Pancreas (tissue), 10 donors: ENCODE measurements at regions not wholly inside any gene's neighbourhood (a gene's known extent, or its start where the extent isn't known, plus 50 kb on each side); places are given as distances from the start of the nearest gene placed in this dataset.

Experiments used
- ATAC-seq, 4 donors: fragments of 200-7000 bp; cut with Tn5 transposase; one replicate each; pipeline versions ENCODE4 v1.8.0 to v1.9.1; 2020; ENCODE audit warnings: mild to moderate bottlenecking in 4 of 4, moderate library complexity in 4 of 4
- DNase-seq, 6 donors: peaks; one replicate each; pipeline ENCODE4 v3.0.0-alpha.2; 2020
- FAIRE-seq: peaks from 2 replicates; lab custom pipeline; 2012; peaks lifted over from hg19 to GRCh38; lab: Jason Lieb, UNC
- H3K27ac ChIP-seq, 4 donors: fragments of 200-600 bp; sonication (generic); 1 replicate in 3 of 4; 2 replicates in 1 of 4; pipeline versions ENCODE4 v1.5.0 to v1.8.0; 2020
- H3K27me3 ChIP-seq, 4 donors: fragments of 200-600 bp; one replicate each; pipeline ENCODE4 v1.8.0; 2021
- H3K36me3 ChIP-seq, 3 donors: fragments of 200-600 bp; sonication (generic) in 1 of 3; one replicate each; pipeline versions ENCODE4 v1.5.0 to v1.8.0; 2020 to 2021
- H3K4me1 ChIP-seq, 3 donors: fragments of 200-600 bp; one replicate each; pipeline ENCODE4 v1.8.0; 2021
- H3K4me3 ChIP-seq, 4 donors: fragments of 200-600 bp; sonication (generic) in 2 of 4; one replicate each; pipeline versions ENCODE4 v1.5.0 to v1.8.0; 2020 to 2021
- H3K9me3 ChIP-seq, 4 donors: fragments of 200-600 bp; one replicate each; pipeline ENCODE4 v1.8.0; 2021
- CTCF ChIP-seq, 4 donors: fragments of 200-600 bp; sonication (generic) in 3 of 4; IDR thresholded peaks; one replicate each; pipeline versions ENCODE4 v1.5.0 to v1.8.0; 2021; ENCODE audit warnings: antibody characterized with exemption in 4 of 4
- WGBS, 2 donors: extraction: QIAGEN DNeasy Blood & Tissue Kit; methylation state at CpG; one replicate each; pipeline ENCODE4 v1.1.7; 2013; 5-methylcytosine and 5-hydroxymethylcytosine counted together
- intact Hi-C, 3 donors: fragments of 100-400 bp; cut with DNase I; formaldehyde crosslinking; loops; one replicate each; pipeline versions ENCODE4 v1.11.1 to v1.14.2; 2022
- donor health status: healthy with polysubstance abuse.
- donor health status: DM: no; HTN: no; CAD: no; lungs with moderate emphysema.
- donor health status: DM: no; HTN: no; CAD: no.
- donor health status: control.
- donor health status: control.
- donor health status: Bipolar disorder and iron deficiency.
- donor health status: DM: yes; HTN: yes; CAD: no.
- donor health status: DM: no; HTN: no; CAD: no.
- donor health status: DM: no; HTN: no; CAD: no.
- donor health status: DM: yes; HTN: yes; CAD: no.

- no peaks in the 10 kb centered on the region for H3K4me1 ChIP-seq
Observed at GRCh38 chr5:153884612-153884957, 154.1 kb downstream of the FAM114A2 start.

GRCh38 chr5:153883854-153884611, 154.7 kb downstream of the FAM114A2 start:
- Histone ChIP-seq H3K9me3 (no peaks in the 10 kb centered on the region), H3K4me3 (no peak overlapping the region), H3K27me3 (no peaks in the 10 kb centered on the region), H3K36me3 (no peaks in the 10 kb centered on the region), H3K27ac (no peak overlapping the region), H3K4me1 (no peaks in the 10 kb centered on the region)
- 47 to 55% methylated on average over 6 of the region's 6 CpGs for whole genome bisulfite sequencing, 2 donors
- ATAC-seq: no peak
- intact Hi-C loops: no loop called here
- no peak for FAIRE-seq
- no peak for TF ChIP-seq CTCF (IDR thresholded peaks at IDR 0.05)
- no peak for DNase-seq

More at GRCh38 chr5:153884612-153884957, 154.1 kb downstream of the FAM114A2 start:
- no peak for FAIRE-seq
- H3K27me3 ChIP-seq: no peaks in the 10 kb centered on the region
- intact Hi-C loops: no loop called here
- no peaks in the 10 kb centered on the region for H3K9me3 ChIP-seq
- ATAC-seq: no peak
- H3K4me3 ChIP-seq: no peak overlapping the region
- WGBS, 2 donors: 75 to 89% methylated on average over 4 of the region's 4 CpGs
- no peak overlapping the region for H3K27ac ChIP-seq
- TF ChIP-seq CTCF (IDR thresholded peaks at IDR 0.05): no peak
- DNase-seq: no peak
- H3K36me3 ChIP-seq: no peaks in the 10 kb centered on the region

- H3K9me3 ChIP-seq: no peaks in the 10 kb centered on the region
- FAIRE-seq: no peak
- no peak for TF ChIP-seq CTCF (IDR thresholded peaks at IDR 0.05)
- H3K4me3 ChIP-seq: no peak overlapping the region
- no peaks in the 10 kb centered on the region for H3K4me1 ChIP-seq
- H3K27ac ChIP-seq: no peak overlapping the region
- DNase-seq: no peak
- intact Hi-C loops: no loop called here
- ATAC-seq: no peak
- H3K36me3 ChIP-seq: no peaks in the 10 kb centered on the region
- 35 to 47% methylated on average over 1 of the region's 1 CpG for WGBS, 2 donors
- no peaks in the 10 kb centered on the region for H3K27me3 ChIP-seq
Observed at GRCh38 chr5:153881687-153882086, 157.0 kb downstream of the FAM114A2 start.

GRCh38 chr5:153880106-153880505, 158.6 kb downstream of the FAM114A2 start:
- ATAC-seq (no peak), FAIRE-seq (no peak), DNase-seq (no peak)
- Histone ChIP-seq H3K9me3 (no peaks in the 10 kb centered on the region), H3K4me3 (no peak overlapping the region), H3K36me3 (no peaks in the 10 kb centered on the region), H3K27ac (no peak overlapping the region), H3K27me3 (no peaks in the 10 kb centered on the region), H3K4me1 (no peaks in the 10 kb centered on the region)
- intact Hi-C loops: no loop called here
- TF ChIP-seq CTCF (IDR thresholded peaks at IDR 0.05): no peak
- 10 to 11% methylated on average over 1 of the region's 1 CpG for WGBS, 2 donors

GRCh38 chr5:153879596-153879995, 159.1 kb downstream of the FAM114A2 start:
- Histone ChIP-seq H3K27me3 (no peaks in the 10 kb centered on the region), H3K36me3 (no peaks in the 10 kb centered on the region), H3K27ac (no peak overlapping the region), H3K4me1 (no peaks in the 10 kb centered on the region), H3K4me3 (no peak overlapping the region), H3K9me3 (no peaks in the 10 kb centered on the region)
- TF ChIP-seq CTCF (IDR thresholded peaks at IDR 0.05): no peak
- no peak for ATAC-seq
- no peak for FAIRE-seq
- intact Hi-C loops: no loop called here
- no peak for DNase-seq
